K562 (cell line): ENCODE measurements at regions not wholly inside any gene's neighbourhood (a gene's known extent, or its start where the extent isn't known, plus 50 kb on each side); places are given as distances from the start of the nearest gene placed in this dataset.

Source experiments
- CGGBP1 ChIP-seq: fragments of 250-450 bp; sonication (Bioruptor Pico); IDR thresholded peaks from 2 replicates; pipeline ENCODE4 v1.9.0; 2021; ENCODE audit warnings: mild to moderate bottlenecking
- COPS2 ChIP-seq: fragments of 450-650 bp; conservative IDR thresholded peaks from 2 replicates; pipeline ENCODE4 v1.6.1; 2016; ENCODE audit warnings: mild to moderate bottlenecking, moderate library complexity
- FOSL1 ChIP-seq: fragments of 200-800 bp; sonication (Bioruptor generic); conservative IDR thresholded peaks from 2 replicates; pipeline ENCODE4 v1.6.1; 2016; ENCODE audit warnings: missing genetic modification characterization, missing compliant biosample characterization
- FOXP1 ChIP-seq: sonication (generic); formaldehyde crosslinking; IDR thresholded peaks from 2 replicates; pipeline ENCODE4 v1.8.0; 2022; ENCODE audit warnings: mild to moderate bottlenecking, missing genetic modification reagents
- HNRNPUL1 ChIP-seq: fragments of 200-400 bp; formaldehyde crosslinking; IDR thresholded peaks from 2 replicates; pipeline ENCODE4 v1.6.1; 2017; ENCODE audit warnings: low read length
- JUND ChIP-seq, 2 experiments: IDR thresholded peaks; 2 replicates in 1 of 2; 3 replicates in 1 of 2; pipeline ENCODE4 v1.6.1; 2011; ENCODE audit warnings: borderline replicate concordance in 2 of 2, low read depth in 2 of 2, low read length in 2 of 2, improper control_type of control experiment in 1 of 2, missing biosample characterization in 1 of 2, missing genetic modification characterization in 1 of 2, missing genetic modification reagents in 1 of 2
- KLF13 ChIP-seq: fragments of 450-650 bp; IDR thresholded peaks from 2 replicates; pipeline ENCODE4 v1.6.1; 2016; ENCODE audit warnings: missing genetic modification characterization, low read depth, mild to moderate bottlenecking, missing compliant biosample characterization, moderate library complexity, borderline replicate concordance
- NFE2 ChIP-seq: IDR thresholded peaks from 2 replicates; pipeline ENCODE4 v1.6.1; 2014; ENCODE audit warnings: antibody characterized with exemption, low read depth
- POLR3G ChIP-seq: IDR thresholded peaks from 2 replicates; pipeline ENCODE4 v1.6.1; 2011; ENCODE audit not compliant: insufficient read length, insufficient replicate concordance; ENCODE audit errors: extremely low read depth
- ZBTB12 ChIP-seq: fragments of 250-450 bp; sonication (Bioruptor Pico); IDR thresholded peaks from 2 replicates; pipeline ENCODE4 v1.4.0; 2020
- ZNF121 ChIP-seq: sonication (generic); formaldehyde crosslinking; conservative IDR thresholded peaks from 2 replicates; pipeline ENCODE4 v1.8.0; 2022; ENCODE audit warnings: missing genetic modification reagents
- ZNF133 ChIP-seq: fragments of 250-450 bp; sonication (Bioruptor Pico); IDR thresholded peaks from 2 replicates; pipeline ENCODE4 v1.4.0; 2020; ENCODE audit warnings: mild to moderate bottlenecking
- ZNF311 ChIP-seq: fragments of 250-450 bp; sonication (Bioruptor Pico); IDR thresholded peaks from 2 replicates; pipeline ENCODE4 v1.4.0; 2020; ENCODE audit warnings: mild to moderate bottlenecking, moderate library complexity
- TF ChIP-seq, protein P1 (sequence below): fragments of 450-650 bp; IDR thresholded peaks from 2 replicates; pipeline ENCODE4 v1.6.1; 2016
- TF ChIP-seq, protein P2 (sequence below): fragments of 150-350 bp; IDR thresholded peaks from 2 replicates; pipeline ENCODE4 v1.6.1; 2014; ENCODE audit warnings: low read depth, mild to moderate bottlenecking, low read length, borderline replicate concordance
- TF ChIP-seq, protein P3 (sequence below): sonication (generic); formaldehyde crosslinking; IDR thresholded peaks from 2 replicates; pipeline ENCODE4 v1.8.0; 2023; ENCODE audit warnings: missing genetic modification reagents, mild to moderate bottlenecking, borderline replicate concordance

GRCh38 chr6:20286968-20287565 lies 74.8 kb upstream of the MBOAT1 start (continued):
- TF ChIP-seq FOSL1, result 0 out of 2 replicates have a peak, but pooled peaks have one; percentile 39
- TF ChIP-seq, protein P1, sequence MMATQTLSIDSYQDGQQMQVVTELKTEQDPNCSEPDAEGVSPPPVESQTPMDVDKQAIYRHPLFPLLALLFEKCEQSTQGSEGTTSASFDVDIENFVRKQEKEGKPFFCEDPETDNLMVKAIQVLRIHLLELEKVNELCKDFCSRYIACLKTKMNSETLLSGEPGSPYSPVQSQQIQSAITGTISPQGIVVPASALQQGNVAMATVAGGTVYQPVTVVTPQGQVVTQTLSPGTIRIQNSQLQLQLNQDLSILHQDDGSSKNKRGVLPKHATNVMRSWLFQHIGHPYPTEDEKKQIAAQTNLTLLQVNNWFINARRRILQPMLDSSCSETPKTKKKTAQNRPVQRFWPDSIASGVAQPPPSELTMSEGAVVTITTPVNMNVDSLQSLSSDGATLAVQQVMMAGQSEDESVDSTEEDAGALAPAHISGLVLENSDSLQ, result peak; percentile 48; the same call in 1 of the 2 replicates
- TF ChIP-seq ZNF121 (CRISPR knock-in tag), result no peak
- TF ChIP-seq, protein P2, sequence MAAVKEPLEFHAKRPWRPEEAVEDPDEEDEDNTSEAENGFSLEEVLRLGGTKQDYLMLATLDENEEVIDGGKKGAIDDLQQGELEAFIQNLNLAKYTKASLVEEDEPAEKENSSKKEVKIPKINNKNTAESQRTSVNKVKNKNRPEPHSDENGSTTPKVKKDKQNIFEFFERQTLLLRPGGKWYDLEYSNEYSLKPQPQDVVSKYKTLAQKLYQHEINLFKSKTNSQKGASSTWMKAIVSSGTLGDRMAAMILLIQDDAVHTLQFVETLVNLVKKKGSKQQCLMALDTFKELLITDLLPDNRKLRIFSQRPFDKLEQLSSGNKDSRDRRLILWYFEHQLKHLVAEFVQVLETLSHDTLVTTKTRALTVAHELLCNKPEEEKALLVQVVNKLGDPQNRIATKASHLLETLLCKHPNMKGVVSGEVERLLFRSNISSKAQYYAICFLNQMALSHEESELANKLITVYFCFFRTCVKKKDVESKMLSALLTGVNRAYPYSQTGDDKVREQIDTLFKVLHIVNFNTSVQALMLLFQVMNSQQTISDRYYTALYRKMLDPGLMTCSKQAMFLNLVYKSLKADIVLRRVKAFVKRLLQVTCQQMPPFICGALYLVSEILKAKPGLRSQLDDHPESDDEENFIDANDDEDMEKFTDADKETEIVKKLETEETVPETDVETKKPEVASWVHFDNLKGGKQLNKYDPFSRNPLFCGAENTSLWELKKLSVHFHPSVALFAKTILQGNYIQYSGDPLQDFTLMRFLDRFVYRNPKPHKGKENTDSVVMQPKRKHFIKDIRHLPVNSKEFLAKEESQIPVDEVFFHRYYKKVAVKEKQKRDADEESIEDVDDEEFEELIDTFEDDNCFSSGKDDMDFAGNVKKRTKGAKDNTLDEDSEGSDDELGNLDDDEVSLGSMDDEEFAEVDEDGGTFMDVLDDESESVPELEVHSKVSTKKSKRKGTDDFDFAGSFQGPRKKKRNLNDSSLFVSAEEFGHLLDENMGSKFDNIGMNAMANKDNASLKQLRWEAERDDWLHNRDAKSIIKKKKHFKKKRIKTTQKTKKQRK, result no peak
- no peak for TF ChIP-seq POLR3G
- TF ChIP-seq COPS2, result no peak
- no peak for TF ChIP-seq ZNF311 (CRISPR knock-in tag)
- TF ChIP-seq FOXP1 (CRISPR knock-in tag), result no peak
- 0 out of 2 replicates have a peak, but pooled peaks have one; percentile 12 for TF ChIP-seq JUND (IDR thresholded peaks at IDR 0.05; ENCODE audit: borderline replicate concordance, low read depth, low read length)
- TF ChIP-seq JUND (tag; IDR thresholded peaks at IDR 0.05; ENCODE audit: borderline replicate concordance, low read depth, low read length), result 0 out of 3 replicates have a peak, but pooled peaks have one; percentile 27
- TF ChIP-seq KLF13 (tag), result no peak
- TF ChIP-seq, protein P3, sequence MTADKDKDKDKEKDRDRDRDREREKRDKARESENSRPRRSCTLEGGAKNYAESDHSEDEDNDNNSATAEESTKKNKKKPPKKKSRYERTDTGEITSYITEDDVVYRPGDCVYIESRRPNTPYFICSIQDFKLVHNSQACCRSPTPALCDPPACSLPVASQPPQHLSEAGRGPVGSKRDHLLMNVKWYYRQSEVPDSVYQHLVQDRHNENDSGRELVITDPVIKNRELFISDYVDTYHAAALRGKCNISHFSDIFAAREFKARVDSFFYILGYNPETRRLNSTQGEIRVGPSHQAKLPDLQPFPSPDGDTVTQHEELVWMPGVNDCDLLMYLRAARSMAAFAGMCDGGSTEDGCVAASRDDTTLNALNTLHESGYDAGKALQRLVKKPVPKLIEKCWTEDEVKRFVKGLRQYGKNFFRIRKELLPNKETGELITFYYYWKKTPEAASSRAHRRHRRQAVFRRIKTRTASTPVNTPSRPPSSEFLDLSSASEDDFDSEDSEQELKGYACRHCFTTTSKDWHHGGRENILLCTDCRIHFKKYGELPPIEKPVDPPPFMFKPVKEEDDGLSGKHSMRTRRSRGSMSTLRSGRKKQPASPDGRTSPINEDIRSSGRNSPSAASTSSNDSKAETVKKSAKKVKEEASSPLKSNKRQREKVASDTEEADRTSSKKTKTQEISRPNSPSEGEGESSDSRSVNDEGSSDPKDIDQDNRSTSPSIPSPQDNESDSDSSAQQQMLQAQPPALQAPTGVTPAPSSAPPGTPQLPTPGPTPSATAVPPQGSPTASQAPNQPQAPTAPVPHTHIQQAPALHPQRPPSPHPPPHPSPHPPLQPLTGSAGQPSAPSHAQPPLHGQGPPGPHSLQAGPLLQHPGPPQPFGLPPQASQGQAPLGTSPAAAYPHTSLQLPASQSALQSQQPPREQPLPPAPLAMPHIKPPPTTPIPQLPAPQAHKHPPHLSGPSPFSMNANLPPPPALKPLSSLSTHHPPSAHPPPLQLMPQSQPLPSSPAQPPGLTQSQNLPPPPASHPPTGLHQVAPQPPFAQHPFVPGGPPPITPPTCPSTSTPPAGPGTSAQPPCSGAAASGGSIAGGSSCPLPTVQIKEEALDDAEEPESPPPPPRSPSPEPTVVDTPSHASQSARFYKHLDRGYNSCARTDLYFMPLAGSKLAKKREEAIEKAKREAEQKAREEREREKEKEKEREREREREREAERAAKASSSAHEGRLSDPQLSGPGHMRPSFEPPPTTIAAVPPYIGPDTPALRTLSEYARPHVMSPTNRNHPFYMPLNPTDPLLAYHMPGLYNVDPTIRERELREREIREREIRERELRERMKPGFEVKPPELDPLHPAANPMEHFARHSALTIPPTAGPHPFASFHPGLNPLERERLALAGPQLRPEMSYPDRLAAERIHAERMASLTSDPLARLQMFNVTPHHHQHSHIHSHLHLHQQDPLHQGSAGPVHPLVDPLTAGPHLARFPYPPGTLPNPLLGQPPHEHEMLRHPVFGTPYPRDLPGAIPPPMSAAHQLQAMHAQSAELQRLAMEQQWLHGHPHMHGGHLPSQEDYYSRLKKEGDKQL (CRISPR knock-in tag), result no peak
- no peak for TF ChIP-seq CGGBP1
- 0 out of 2 replicates have a peak, but pooled peaks have one; percentile 30 for TF ChIP-seq NFE2
- TF ChIP-seq ZBTB12 (CRISPR knock-in tag), result no peak
- TF ChIP-seq HNRNPUL1, result no peak
- TF ChIP-seq ZNF133 (CRISPR knock-in tag), result no peak
